Naive thymus-derived CD4-positive, alpha-beta T cell (primary cell): ENCODE measurements at regions not wholly inside any gene's neighbourhood (a gene's known extent, or its start where the extent isn't known, plus 50 kb on each side); places are given as distances from the start of the nearest gene placed in this dataset.

Experiments used
- ATAC-seq: fragments of 150-1000 bp; cut with Tn5 transposase; 2 replicates; pipeline ENCODE4 v1.10.0; 2021; ENCODE audit warnings: mild to moderate bottlenecking, moderate library complexity
- CTCF ChIA-PET: fragments of 350-600 bp; sonication (Branson Sonifier 250); formaldehyde crosslinking; loops from one replicate; lab custom pipeline; 2021; ENCODE audit warnings: antibody characterized with exemption; lab: Charles Lee
- POLR2A ChIA-PET: fragments of 350-600 bp; sonication (Branson Sonifier 250); formaldehyde crosslinking; loops from one replicate; lab custom pipeline; 2021; ENCODE audit warnings: antibody characterized with exemption, inconsistent platforms; lab: Charles Lee
- DNase-seq, 9 donors: peaks; one replicate each; pipeline versions ENCODE4 v3.0.0 to v3.0.0-alpha.2; 2020 to 2022; ENCODE audit warnings: mixed read lengths in 1 of 9
- H3K27ac ChIP-seq: one replicate; pipeline ENCODE4 v1.7.0; 2013; ENCODE audit warnings: mild to moderate bottlenecking, low read depth, low read length, moderate library complexity
- H3K27me3 ChIP-seq, 2 donors: one replicate each; pipeline ENCODE4 v1.7.0; 2013; ENCODE audit warnings: low read length in 2 of 2, mild to moderate bottlenecking in 2 of 2, moderate library complexity in 2 of 2; ENCODE audit not compliant: control insufficient read depth in 2 of 2, insufficient read depth in 2 of 2
- H3K36me3 ChIP-seq, 3 experiments: 1 replicate in 2 of 3; 2 replicates in 1 of 3; pipeline ENCODE4 v1.7.0; 2013; ENCODE audit warnings: low read length in 3 of 3, mild to moderate bottlenecking in 3 of 3, moderate library complexity in 1 of 3; ENCODE audit not compliant: insufficient read depth in 3 of 3, control insufficient read depth in 2 of 3
- H3K4me1 ChIP-seq, 2 donors: one replicate each; pipeline ENCODE4 v1.7.0; 2013; ENCODE audit warnings: low read length in 2 of 2, mild to moderate bottlenecking in 2 of 2, moderate library complexity in 1 of 2; ENCODE audit not compliant: control insufficient read depth in 2 of 2, insufficient read depth in 2 of 2
- H3K4me3 ChIP-seq: 2 replicates; pipeline ENCODE4 v1.7.0; 2013; ENCODE audit warnings: mild to moderate bottlenecking, low read length
- H3K9me3 ChIP-seq, 3 experiments: 1 replicate in 2 of 3; 2 replicates in 1 of 3; pipeline ENCODE4 v1.7.0; 2013; ENCODE audit warnings: low read length in 3 of 3; ENCODE audit not compliant: control insufficient read depth in 2 of 3
- H3K27ac Mint-ChIP-seq, 9 donors: one replicate each; pipeline ENCODE4 v1.8.0; 2020 to 2022; ENCODE audit warnings: mixed read lengths in 9 of 9, mild to moderate bottlenecking in 8 of 9, moderate library complexity in 5 of 9, inconsistent platforms in 2 of 9
- H3K27me3 Mint-ChIP-seq, 5 donors: one replicate each; pipeline ENCODE4 v1.8.0; 2021 to 2022; ENCODE audit warnings: mixed read lengths in 5 of 5, mild to moderate bottlenecking in 1 of 5
- H3K36me3 Mint-ChIP-seq, 5 donors: one replicate each; pipeline ENCODE4 v1.8.0; 2020 to 2022; ENCODE audit warnings: mixed read lengths in 5 of 5, mild to moderate bottlenecking in 3 of 5, inconsistent platforms in 1 of 5
- H3K4me1 Mint-ChIP-seq, 7 donors: one replicate each; pipeline ENCODE4 v1.8.0; 2020 to 2022; ENCODE audit warnings: mixed read lengths in 7 of 7, mild to moderate bottlenecking in 3 of 7, inconsistent platforms in 1 of 7
- H3K4me3 Mint-ChIP-seq, 10 donors: one replicate each; pipeline ENCODE4 v1.8.0; 2020 to 2022; ENCODE audit warnings: mild to moderate bottlenecking in 10 of 10, mixed read lengths in 10 of 10, moderate library complexity in 6 of 10, inconsistent platforms in 2 of 10
- H3K9me3 Mint-ChIP-seq, 11 donors: one replicate each; pipeline ENCODE4 v1.8.0; 2020 to 2022; ENCODE audit warnings: mixed read lengths in 11 of 11, mild to moderate bottlenecking in 4 of 11, inconsistent platforms in 1 of 11, moderate library complexity in 1 of 11
- intact Hi-C, 2 donors: fragments of 100-400 bp; cut with micrococcal nuclease; formaldehyde crosslinking; loops; one replicate each; pipeline ENCODE4 v1.15.1; 2023

DNA sequence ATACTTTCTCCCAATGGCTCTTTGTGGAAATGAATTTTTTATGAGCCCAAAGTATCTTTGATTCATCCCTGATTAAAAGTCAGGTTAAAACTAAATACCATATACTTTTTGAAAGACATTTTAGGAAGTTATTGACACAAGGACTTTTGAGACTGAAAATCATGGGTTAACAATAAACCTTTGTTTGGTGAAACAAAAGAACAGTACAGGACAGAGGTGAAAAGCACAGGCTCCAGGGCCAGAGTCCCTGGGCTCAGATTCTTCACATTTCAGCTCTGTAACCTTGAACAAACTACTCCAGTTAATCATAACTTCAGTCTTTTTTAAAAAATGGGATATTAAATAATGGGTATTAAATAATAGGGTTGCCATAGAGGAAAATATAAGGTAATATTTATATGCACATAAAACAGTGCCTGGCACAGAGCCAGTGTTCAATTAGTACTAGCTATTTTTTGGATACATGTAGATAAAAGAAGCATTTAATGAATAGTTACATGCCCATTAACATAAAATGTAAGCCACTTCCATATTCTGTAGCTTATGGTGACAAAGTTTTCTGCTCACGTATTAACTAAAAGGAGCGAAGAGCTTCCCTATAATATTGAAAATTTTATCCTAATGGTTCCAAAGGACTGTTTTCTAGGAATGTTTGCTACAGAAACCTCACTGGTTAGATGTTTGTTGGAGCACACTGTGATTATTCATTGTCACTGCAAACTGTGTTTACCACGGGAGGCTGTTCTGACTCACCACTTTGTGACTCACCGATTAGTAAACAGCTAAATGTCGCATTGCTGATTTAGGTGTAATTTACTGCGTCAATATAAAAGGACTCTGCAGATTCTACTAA lies 255.4 kb downstream of the DAD1 start:
- no peak overlapping the region for H3K27ac Mint-ChIP-seq

DNA sequence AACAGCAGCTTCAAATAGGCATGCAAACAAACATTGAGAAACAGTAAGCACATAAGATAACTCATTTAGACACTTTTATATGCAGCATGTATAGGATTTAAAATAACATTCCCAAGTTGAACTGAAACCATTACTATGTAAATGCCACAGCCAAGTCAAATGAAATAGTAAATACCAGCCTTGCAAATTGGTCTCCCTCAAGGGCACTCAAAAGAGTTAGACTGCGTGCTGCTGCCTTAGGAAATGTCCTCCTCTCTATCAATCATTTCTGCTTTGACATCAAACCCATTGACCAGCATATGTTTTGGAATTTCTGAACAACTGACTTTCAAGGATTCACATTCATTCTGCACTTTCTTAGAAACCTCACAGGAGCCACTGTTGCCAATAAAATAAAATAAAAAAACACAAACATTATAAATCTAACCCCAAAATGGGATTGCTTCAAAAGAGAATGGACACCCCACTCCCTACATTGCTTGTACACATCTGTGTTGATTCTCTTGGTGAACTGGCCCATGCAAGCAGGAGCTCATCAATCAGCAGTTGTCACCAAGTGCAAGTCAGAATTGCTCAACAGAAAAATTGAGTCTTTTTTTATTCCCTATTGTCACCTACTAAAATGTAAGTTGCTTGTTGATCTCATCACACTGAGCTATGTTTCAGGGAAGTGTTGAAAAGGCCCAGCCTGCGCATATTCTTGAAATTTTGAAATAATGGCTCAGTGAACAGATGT lies 256.2 kb downstream of the DAD1 start:
- CTCF ChIA-PET, result no interaction called here
- no peak overlapping the region for H3K27ac ChIP-seq
- Mint-ChIP-seq H3K4me3 (no peak overlapping the region), H3K36me3 (no peaks in the 10 kb centered on the region), H3K27ac (no peak overlapping the region), H3K4me1 (peaks cover 0 to 1% (median 0%) of the 10 kb centered on the region in 7 donors), H3K27me3 (no peaks in the 10 kb centered on the region), H3K9me3 (no peaks in the 10 kb centered on the region)
- no peaks in the 10 kb centered on the region for H3K4me1 ChIP-seq
- no peak overlapping the region for H3K4me3 ChIP-seq
- no peaks in the 10 kb centered on the region for H3K9me3 ChIP-seq
- no peaks in the 10 kb centered on the region for H3K27me3 ChIP-seq
- intact Hi-C loops, result no loop called here
- ATAC-seq, result no peak
- no peaks in the 10 kb centered on the region for H3K36me3 ChIP-seq
- DNase-seq, result no peak
- POLR2A ChIA-PET, result no interaction called here

More for the DNA sequence above, 255.4 kb downstream of the DAD1 start:
- no peaks in the 10 kb centered on the region for H3K4me1 ChIP-seq
- no peaks in the 10 kb centered on the region for H3K27me3 ChIP-seq
- peaks cover 0 to 1% (median 0%) of the 10 kb centered on the region in 7 donors for H3K4me1 Mint-ChIP-seq
- no peak overlapping the region for H3K4me3 ChIP-seq
- POLR2A ChIA-PET, result interaction anchor here (0.6 kb wide), 1 partner anchor 214 kb away, joined by 5 read pairs; no protein-coding TSS in a partner anchor
- no peak overlapping the region for H3K4me3 Mint-ChIP-seq
- no peak overlapping the region for H3K27ac ChIP-seq
- no peaks in the 10 kb centered on the region for H3K27me3 Mint-ChIP-seq
- H3K9me3 ChIP-seq, result no peaks in the 10 kb centered on the region
- no peaks in the 10 kb centered on the region for H3K36me3 Mint-ChIP-seq
- H3K36me3 ChIP-seq, result no peaks in the 10 kb centered on the region
- intact Hi-C loops, result no loop called here
- CTCF ChIA-PET, result no interaction called here
- no peak for ATAC-seq
- H3K9me3 Mint-ChIP-seq, result no peaks in the 10 kb centered on the region
- DNase-seq, result no peak

DNA sequence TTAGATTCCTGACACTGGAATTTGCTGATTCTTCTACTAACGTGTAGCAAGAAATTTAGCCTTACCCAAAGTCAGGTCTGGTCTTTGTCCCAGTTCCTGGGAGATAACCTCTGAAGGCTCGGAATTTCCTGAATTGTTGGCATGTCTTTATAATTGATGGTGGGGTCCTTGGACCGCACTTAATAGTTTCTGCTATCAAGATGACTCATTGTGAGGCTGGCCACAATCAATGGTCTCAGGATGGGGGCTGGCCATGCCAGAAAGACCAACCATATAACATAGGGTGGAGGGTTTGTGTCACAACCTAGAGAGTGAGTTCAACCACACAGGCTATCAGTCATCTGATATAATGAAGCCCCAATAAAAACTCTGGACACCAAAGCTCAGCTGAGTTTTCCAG lies 259.7 kb downstream of the DAD1 start:
- Mint-ChIP-seq H3K36me3 (no peaks in the 10 kb centered on the region), H3K4me3 (no peak overlapping the region), H3K27ac (no peak overlapping the region), H3K9me3 (peaks cover 0 to 4% (median 0%) of the 10 kb centered on the region in 11 donors), H3K27me3 (no peaks in the 10 kb centered on the region), H3K4me1 (no peaks in the 10 kb centered on the region)
- Histone ChIP-seq H3K27me3 (no peaks in the 10 kb centered on the region), H3K4me3 (no peak overlapping the region), H3K36me3 (no peaks in the 10 kb centered on the region), H3K27ac (no peak overlapping the region), H3K9me3 (no peaks in the 10 kb centered on the region), H3K4me1 (no peaks in the 10 kb centered on the region)
- POLR2A ChIA-PET, result no interaction called here
- no peak for ATAC-seq
- CTCF ChIA-PET, result no interaction called here
- intact Hi-C loops, result no loop called here
- DNase-seq, result no peak

DNA sequence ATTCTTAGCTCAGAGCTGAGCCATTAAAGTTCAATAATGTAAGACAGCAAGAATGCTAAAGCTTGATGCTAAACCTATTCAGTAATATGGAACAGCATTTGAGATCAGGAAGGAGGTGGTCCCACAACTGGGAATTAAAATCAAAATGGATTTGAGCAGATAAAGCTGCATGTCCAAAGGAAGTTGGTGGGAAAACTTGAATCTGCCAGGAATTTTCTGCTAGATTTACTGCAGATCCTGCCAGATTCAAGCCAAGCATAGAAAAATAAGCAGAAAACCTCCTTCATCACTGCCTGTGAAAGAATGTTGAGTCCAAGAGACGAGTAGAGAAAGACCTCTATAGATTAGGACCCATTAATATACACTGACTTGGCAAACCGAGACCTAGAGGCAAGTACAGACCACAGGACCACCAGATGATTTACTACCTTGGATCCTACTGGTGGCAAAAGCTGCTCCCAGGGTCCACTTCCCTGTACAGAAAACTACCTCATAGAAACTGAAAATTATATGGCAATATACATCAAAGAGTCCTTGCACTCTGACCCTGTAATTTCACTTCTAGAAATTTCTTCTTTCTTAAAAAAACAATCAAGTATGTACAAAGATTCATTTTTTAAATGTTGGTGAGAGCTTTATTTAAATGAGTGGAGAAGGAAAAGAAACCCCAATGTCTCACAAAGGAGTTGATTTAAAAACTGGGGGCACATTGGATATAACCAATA lies 263.2 kb downstream of the DAD1 start:
- Histone ChIP-seq H3K27ac (no peak overlapping the region), H3K27me3 (no peaks in the 10 kb centered on the region), H3K4me3 (no peak overlapping the region), H3K4me1 (no peaks in the 10 kb centered on the region), H3K9me3 (no peaks in the 10 kb centered on the region), H3K36me3 (no peaks in the 10 kb centered on the region)
- POLR2A ChIA-PET, result no interaction called here
- Mint-ChIP-seq H3K9me3 (peaks cover 0 to 4% (median 0%) of the 10 kb centered on the region in 11 donors), H3K4me1 (no peaks in the 10 kb centered on the region), H3K36me3 (no peaks in the 10 kb centered on the region), H3K27ac (no peak overlapping the region), H3K4me3 (no peak overlapping the region), H3K27me3 (no peaks in the 10 kb centered on the region)
- DNase-seq, result no peak
- CTCF ChIA-PET, result no interaction called here
- intact Hi-C loops, result no loop called here
- ATAC-seq, result no peak

GRCh38 chr14:22320362-22320750 lies 268.7 kb downstream of the DAD1 start:
- no peaks in the 10 kb centered on the region for H3K27me3 ChIP-seq
- peak overlapping the region in 3 of 9 donors; percentile 57 to 82 (median 78) for H3K27ac Mint-ChIP-seq
- H3K36me3 ChIP-seq, result no peaks in the 10 kb centered on the region
- ChIA-PET CTCF (no interaction called here), POLR2A (interaction anchor here (1.1 to 1.8 kb wide), 3 partner anchors 169 to 236 kb away, joined by 3 read pairs; no protein-coding TSS in a partner anchor)
- H3K27me3 Mint-ChIP-seq, result no peaks in the 10 kb centered on the region
- H3K4me3 ChIP-seq, result no peak overlapping the region
- intact Hi-C loops, result loop anchor here in 1 of 2 donors (5.0 kb wide), 1 partner anchor 172 kb away; no protein-coding TSS in a partner anchor
- ATAC-seq, result no peak
- H3K4me1 Mint-ChIP-seq, result no peaks in the 10 kb centered on the region
- no peaks in the 10 kb centered on the region for H3K9me3 Mint-ChIP-seq
- H3K27ac ChIP-seq, result no peak overlapping the region
- DNase-seq, result no peak
- H3K9me3 ChIP-seq, result no peaks in the 10 kb centered on the region
- H3K36me3 Mint-ChIP-seq, result no peaks in the 10 kb centered on the region
- peak overlapping the region; percentile 60 to 84 (median 74) for H3K4me3 Mint-ChIP-seq
- no peaks in the 10 kb centered on the region for H3K4me1 ChIP-seq

DNA sequence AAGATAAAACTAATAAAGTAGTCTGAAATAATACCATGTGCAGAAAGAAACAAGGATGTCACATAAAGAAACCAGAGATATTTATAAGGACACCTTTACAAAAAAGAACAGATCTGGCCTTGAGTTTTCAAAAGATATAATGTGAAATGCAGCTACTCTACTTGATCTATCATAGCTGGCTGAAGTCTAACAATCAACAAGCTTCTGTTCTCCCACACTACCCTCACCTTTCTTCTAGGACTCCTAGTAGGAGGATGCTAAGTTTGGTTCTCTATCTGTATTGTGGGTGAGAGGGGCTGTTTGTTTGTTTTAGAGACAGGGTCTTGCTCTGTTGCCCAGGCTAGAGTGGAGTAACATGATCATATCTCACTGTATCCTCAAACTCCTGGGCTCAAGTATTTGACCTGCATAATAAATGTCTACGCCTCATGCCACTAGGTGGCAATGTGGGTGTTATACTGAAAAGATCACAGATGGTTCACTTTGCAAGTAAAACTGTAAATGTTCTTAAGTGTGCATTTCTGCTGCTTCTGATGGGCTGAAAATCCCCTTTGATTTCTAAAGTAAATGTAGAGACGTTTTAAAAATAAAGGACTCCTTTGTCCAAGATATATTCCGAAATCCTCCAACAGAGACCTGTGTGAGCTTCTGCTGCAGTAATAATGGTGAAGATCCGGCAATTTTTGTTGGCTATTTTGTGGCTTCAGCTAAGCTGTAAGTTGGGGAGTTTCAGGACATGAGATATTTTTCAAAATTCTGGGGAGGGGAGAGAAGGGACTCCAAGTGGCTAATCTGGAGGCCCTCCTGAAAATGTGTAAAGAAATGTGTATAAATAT lies 269.3 kb downstream of the DAD1 start:
- Histone ChIP-seq H3K27ac (no peak overlapping the region), H3K9me3 (no peaks in the 10 kb centered on the region), H3K4me3 (no peak overlapping the region), H3K4me1 (no peaks in the 10 kb centered on the region), H3K36me3 (no peaks in the 10 kb centered on the region), H3K27me3 (no peaks in the 10 kb centered on the region)
- ATAC-seq (peak; percentile 51), DNase-seq (peak in 3 of 9 donors; percentile 12 to 29 (median 15))
- Mint-ChIP-seq H3K36me3 (no peaks in the 10 kb centered on the region), H3K9me3 (no peaks in the 10 kb centered on the region), H3K4me1 (no peaks in the 10 kb centered on the region), H3K27ac (peak overlapping the region in 5 of 9 donors; percentile 57 to 82 (median 69)), H3K4me3 (peak overlapping the region; percentile 60 to 84 (median 74)), H3K27me3 (no peaks in the 10 kb centered on the region)
- CTCF ChIA-PET, result no interaction called here
- intact Hi-C loops, result loop anchor here (5.0 to 10.0 kb wide), 4 partner anchors 58 to 175 kb away; no protein-coding TSS in a partner anchor
- POLR2A ChIA-PET, result interaction anchor here (1.1 to 1.8 kb wide), 4 partner anchors 170 to 250 kb away, joined by 3 read pairs; no protein-coding TSS in a partner anchor
